ENCODE measurements at regions not wholly inside any gene's neighbourhood (a gene's known extent, or its start where the extent isn't known, plus 50 kb on each side); places are given as distances from the start of the nearest gene placed in this dataset.

- TF ChIP-seq EP300 (IDR thresholded peaks at IDR 0.05) (no peak), POLR2A (IDR thresholded peaks at IDR 0.05) (no peak), CTCF (IDR thresholded peaks at IDR 0.05) (no peak)
Observed at GRCh38 chr16:48971571-48972077, 310.0 kb downstream of the CBLN1 start.

Measured in suprapubic skin (tissue), 3 donors.